Kidney glomerular epithelial cell (primary cell): ENCODE measurements at regions not wholly inside any gene's neighbourhood (a gene's known extent, or its start where the extent isn't known, plus 50 kb on each side); places are given as distances from the start of the nearest gene placed in this dataset.
"Not testable (repeated sequence)": the region's sequence is repeated elsewhere in the genome, so short reads cannot be mapped to it uniquely, and the experiment has no call there.

ENCODE experiments used
- DNase-seq: peaks from one replicate; lab custom pipeline; 2025; lab: John Stamatoyannopoulos, UW

DNA sequence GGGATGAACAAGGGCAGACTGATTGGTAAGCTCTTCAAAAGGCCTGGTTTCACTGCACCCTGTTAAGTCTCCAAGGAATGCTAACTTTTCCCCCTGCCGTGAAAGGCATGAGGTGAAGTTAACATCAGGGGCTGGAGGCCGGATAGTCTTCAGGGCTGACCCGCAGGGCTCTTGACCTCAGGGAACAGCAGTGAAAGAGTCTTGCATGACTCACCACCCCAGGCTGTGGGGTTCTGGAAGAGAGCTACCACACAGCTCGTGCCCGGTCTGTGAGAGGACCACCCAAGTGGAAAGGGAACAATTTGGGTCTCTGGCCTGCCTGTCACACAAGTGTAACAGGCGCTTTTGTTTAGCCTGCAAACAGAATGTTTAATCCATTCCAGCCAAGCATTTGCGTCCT, 504.9 kb downstream of the EDEM1 start:
- DNase-seq, result no peak

DNA sequence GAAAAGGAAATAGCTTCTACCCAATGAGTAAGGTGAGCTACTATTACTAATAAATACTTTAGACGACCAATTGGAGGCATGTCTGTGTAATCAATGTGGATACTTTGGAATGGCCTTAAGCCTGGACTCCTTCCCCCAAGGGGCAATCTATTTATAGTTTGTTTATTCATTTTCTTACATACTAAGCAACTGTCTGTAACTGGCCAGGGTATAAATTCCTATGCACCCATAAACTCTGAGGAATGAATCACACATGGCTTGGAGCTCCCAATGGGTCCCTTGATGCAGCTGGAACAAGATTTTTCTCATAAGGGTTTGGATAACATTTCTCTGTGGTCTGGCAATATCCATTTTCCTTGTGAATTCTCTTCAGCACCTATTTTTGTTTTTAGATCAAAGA, 506.8 kb downstream of the EDEM1 start:
- no peak for DNase-seq

GRCh38 chr3:5698851-5699250, 511.3 kb downstream of the EDEM1 start:
- no peak for DNase-seq

DNA sequence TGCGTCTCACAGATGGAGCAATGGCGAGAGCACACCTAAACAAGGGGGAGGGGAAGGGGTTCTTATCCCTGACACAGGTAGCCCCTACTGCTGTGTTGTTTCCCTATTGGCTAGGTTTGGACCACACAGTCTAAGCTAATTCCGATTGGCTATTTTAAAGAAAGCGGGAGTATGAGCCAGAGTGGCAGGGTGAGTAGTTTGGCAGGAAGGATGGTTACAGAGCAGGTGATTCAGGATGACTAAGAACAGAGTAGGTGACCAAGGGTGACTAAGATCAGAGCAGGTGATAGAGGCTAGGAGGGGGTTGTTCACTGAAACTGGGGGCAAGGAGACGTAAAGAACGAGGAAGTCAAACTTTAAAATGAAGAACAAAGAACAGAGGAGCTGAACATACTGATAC, 511.8 kb downstream of the EDEM1 start:
- DNase-seq, result no peak

- no peak for DNase-seq
Observed at GRCh38 chr3:5699811-5700210, 512.3 kb downstream of the EDEM1 start.

GRCh38 chr3:5701005-5701404, 513.5 kb downstream of the EDEM1 start:
- not testable (repeated sequence) for DNase-seq

GRCh38 chr3:5707794-5708193, 520.3 kb downstream of the EDEM1 start:
- DNase-seq, result no peak

DNA sequence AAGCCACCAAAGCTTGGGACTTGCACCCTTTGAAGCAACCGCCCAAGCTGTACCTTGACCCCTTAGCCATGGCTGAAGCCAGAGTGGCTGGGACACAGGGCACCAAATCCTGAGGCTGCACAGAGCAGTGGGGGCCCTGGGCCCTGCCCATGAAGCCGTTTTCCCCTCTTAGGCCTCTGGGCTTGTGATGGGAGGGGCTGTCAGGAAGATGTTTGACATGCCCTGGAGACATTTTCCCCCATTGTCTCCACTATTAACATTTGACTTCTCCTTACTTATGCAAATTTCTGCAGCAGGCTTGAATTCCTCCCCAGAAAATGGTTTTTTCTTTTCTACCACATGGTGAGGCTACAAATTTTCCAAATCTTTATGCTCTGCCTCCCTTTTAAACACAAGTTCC, 522.2 kb downstream of the EDEM1 start:
- DNase-seq, result no peak

- DNase-seq, result no peak
Observed at GRCh38 chr3:5710718-5711117, 523.2 kb downstream of the EDEM1 start.

- DNase-seq, result no peak
Observed at GRCh38 chr3:5717254-5717653, 529.7 kb downstream of the EDEM1 start.

GRCh38 chr3:5719668-5720067, 532.2 kb downstream of the EDEM1 start:
- not testable (repeated sequence) for DNase-seq

- DNase-seq, result no peak
Observed at GRCh38 chr3:5725801-5726200, 538.3 kb downstream of the EDEM1 start.

DNA sequence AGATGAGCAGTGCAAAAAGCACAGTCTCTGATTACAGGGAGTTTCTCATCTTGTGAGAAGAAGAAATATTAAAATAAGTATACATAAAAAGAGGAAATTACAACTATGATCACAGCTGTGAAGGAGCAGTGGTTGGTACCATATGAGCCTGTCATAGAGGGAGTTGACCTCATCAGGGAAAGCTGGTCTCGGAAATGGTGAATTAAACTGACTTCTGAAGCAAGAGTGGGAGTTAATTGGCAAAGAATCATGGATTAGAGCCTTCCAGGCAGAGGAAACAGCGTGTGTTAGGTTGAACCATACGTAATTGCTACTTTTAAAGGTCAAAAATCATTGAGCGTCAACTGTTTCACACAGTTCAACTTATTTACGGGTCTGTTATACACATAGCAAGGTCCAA, 539.1 kb downstream of the EDEM1 start:
- no peak for DNase-seq

DNA sequence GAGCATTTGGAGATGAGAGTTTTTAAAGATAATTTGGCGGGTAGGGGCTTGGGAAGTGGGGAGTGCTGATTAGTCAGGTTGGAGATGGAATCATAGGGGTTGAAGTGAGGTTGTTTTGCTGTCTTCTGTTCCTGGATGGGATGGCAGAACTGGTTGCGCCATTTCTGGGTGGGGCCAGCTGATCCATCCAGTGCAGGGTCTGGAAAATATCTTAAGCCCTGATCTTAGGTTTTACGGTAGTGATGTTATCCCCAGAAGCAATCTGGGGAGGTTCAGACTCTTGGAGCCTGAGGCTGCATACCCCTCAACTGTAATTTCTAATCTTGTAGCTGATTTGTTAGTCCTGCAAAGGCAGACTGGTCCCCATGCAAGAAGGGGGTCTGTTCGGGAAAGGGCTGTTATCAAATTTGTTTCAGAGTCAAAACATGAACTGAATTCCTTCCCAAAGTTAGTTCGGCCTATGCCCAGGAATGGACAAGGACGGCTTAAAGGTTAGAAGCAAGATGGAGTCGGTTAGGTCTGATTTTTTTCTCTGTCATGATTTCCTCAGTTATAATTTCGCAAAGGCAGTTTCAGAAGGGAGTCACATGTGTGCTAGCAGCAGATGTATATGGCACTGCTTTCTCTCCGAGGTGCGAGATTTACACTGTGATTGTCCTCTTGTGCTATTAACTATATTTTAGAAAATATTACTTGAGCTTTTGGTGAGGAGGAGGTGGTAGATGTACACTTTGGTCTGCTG, 540.4 kb downstream of the EDEM1 start:
- DNase-seq, result no peak

- no peak for DNase-seq
Observed at GRCh38 chr3:5729852-5730251, 542.3 kb downstream of the EDEM1 start.

DNA sequence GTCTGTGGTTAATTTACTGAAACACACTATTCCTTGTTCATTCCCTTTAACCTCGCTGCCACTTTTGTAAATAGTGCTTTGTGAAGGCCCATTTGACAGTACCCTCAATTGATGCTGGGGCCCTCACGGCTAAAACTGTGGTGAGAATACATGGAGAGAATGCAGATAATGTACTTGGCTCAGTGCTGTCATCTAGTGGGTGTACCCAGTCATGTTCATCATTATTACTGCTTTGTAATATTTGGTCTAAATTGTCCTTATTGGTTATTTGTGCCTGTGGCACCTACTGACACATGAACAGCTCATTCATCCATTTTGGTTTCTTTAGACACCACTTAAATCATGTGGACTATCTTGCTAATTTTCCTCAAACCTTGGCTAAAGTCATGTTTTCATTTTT, 543.6 kb downstream of the EDEM1 start:
- DNase-seq, result no peak

DNA sequence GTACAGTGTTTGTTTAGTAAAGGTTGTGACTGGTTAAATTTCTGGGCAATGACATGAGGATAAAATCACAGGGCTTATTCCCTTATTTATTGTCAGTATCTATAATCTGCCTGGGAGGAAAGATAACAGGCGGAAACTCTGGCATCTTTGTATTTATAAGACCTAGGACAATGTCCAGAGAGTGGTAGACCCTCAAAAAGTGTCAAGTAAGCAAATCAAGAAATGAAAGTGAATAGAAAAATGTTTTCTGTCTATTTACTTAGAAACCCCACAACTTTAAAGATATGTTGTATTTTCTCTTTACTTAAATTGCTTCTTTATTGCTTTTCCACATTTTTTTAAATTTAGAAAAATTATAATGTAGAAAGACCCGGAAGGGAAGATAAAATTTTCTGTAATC, 544.6 kb downstream of the EDEM1 start:
- DNase-seq, result no peak

- DNase-seq, result no peak
Observed at GRCh38 chr3:5733995-5734394, 546.5 kb downstream of the EDEM1 start.

DNA sequence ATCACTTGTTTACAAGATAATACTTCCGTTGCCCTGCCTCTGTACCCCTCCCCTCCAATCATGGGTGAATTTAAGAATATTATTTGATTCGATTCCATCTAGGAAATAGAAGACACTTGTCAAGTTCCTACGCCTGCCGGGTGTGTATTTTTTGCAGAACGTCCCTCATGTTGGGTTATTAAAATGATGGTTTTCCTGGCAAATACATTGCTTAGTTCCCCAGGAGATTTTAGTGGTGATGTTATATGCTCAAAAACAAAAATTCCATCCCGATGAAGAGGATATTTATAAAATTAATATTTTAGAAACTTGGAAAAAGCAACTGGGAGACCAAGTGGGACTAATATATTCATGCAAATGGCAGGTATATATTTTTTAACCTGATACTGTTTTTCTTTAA, 548.4 kb downstream of the EDEM1 start:
- DNase-seq, result no peak

DNA sequence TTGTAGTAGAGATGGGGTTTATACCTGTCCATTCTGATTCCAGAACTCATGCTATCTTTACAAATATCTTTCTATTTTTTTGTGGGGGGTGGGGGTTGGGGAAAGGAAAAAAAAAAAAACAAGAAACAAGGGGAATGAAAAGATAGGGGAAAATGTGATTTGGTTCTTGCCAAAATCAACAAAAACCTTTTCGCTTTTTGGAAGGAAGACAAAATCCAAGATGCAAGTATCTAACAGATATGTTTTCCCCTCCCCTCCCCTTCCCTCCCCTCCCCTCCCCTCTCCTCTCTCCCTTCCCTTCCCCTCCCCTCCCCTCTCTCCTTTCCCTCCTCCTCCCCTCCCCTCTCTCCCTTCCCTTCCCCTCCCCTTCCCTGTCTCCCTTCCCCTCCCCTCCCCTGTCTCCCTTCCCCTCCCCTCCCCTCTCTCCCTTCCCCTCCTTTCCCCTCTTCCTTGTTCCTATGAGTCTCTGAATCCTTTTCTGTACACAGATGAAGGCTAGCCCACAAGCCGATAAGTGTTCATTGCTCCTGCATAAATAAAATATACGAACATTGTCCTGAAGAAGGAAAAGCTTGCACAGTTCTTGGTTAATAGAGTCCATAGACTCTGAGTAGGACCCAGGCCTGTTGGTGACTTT, 551.9 kb downstream of the EDEM1 start:
- no peak for DNase-seq

GRCh38 chr3:5739949-5740348, 552.4 kb downstream of the EDEM1 start:
- DNase-seq, result no peak

DNA sequence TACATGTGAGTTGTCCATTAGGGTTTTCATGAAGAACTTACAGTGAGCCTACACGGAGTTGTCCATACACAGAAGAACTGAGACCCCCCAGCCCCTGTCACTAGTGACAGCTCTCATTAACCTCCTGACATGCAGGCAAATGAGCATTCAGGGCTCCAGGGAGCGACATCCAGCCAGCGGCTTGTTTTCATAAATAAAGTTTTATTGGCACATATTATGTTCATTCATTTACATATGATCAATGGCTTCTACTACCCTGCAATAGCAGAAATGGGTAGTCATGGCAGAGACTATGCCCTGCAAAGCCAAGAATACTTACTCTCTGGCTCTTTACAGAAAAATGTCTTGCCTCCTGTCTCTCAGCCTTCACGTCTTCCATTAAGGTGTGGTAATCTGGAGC, 553.5 kb downstream of the EDEM1 start:
- no peak for DNase-seq

DNA sequence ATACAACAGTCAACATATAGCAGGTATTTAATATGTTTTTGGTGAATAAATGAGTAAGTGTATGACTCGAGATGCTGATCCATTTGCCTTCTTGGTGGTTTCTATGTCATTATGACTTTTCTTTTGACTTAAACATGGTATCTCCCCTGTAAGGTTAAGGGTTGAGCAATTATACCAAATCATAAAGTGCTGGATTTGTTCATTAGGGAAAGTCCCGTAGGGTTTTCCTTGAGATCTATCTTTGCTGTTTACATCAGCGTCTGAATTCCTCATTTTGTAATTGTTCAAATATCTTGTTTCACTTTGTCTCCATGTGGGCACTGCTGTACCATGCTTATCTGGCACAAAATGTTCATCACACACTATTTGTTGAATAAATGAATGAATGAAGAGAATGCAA, 562.6 kb downstream of the EDEM1 start:
- DNase-seq, result no peak
